ENCODE measurements at regions not wholly inside any gene's neighbourhood (a gene's known extent, or its start where the extent isn't known, plus 50 kb on each side); places are given as distances from the start of the nearest gene placed in this dataset.

DNA sequence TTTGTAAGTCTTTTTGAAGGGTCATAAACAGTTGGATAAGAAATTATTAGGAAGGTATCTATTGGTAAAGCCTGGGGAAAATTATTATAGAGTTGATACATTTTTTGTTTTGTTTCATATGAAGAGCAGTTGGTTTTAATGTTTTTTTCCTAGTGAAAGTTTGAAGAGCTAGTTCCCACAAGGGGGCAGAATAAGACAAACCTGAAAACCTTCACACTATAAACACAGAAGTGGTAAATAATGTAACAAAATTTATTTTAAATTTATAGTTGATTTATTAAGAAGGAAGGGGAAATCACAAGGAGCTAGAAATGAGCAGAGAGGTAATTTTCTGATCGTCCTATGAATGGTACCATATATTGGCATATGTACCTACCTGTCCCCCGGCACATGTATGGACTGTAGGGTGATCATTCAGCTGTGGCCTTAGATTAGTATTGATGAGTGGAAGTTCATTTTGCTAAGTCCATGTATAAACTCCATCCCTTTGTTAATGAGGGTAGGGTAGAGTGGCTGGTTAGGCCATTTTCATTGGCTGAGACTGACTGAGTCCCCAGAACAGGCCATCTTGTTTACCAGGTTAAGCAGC is 116.3 kb downstream of the TANC2 start:
- no peak for TF ChIP-seq FOXK2 (IDR thresholded peaks at IDR 0.05)
- no peak for TF ChIP-seq ELF4 (IDR thresholded peaks at IDR 0.05)
- TF ChIP-seq NFRKB (IDR thresholded peaks at IDR 0.05): no peak
- TF ChIP-seq BHLHE40 (IDR thresholded peaks at IDR 0.05; ENCODE audit: borderline replicate concordance): no peak
- no peak for TF ChIP-seq SP1 (IDR thresholded peaks at IDR 0.05)
- TF ChIP-seq FOXA1 (IDR thresholded peaks at IDR 0.05): no peak
- TF ChIP-seq, protein P1, sequence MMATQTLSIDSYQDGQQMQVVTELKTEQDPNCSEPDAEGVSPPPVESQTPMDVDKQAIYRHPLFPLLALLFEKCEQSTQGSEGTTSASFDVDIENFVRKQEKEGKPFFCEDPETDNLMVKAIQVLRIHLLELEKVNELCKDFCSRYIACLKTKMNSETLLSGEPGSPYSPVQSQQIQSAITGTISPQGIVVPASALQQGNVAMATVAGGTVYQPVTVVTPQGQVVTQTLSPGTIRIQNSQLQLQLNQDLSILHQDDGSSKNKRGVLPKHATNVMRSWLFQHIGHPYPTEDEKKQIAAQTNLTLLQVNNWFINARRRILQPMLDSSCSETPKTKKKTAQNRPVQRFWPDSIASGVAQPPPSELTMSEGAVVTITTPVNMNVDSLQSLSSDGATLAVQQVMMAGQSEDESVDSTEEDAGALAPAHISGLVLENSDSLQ (IDR thresholded peaks at IDR 0.05): no peak
- no peak for TF ChIP-seq FOXM1 (IDR thresholded peaks at IDR 0.05; ENCODE audit: borderline replicate concordance)
- no peak for TF ChIP-seq TARDBP (IDR thresholded peaks at IDR 0.05)
- no peak for TF ChIP-seq ARNT (IDR thresholded peaks at IDR 0.05)

Data from HEK293T (cell line).